CD14-positive monocyte (primary cell): ENCODE measurements at regions not wholly inside any gene's neighbourhood (a gene's known extent, or its start where the extent isn't known, plus 50 kb on each side); places are given as distances from the start of the nearest gene placed in this dataset.

Experiments used
- DNase-seq, 3 donors: peaks; one replicate each; pipeline ENCODE4 v3.0.0-alpha.2; 2011 to 2022
- H2AFZ ChIP-seq: 2 replicates; pipeline ENCODE4 v1.6.0; 2012; ENCODE audit warnings: mild to moderate bottlenecking, low read depth, low read length, inconsistent platforms; ENCODE audit not compliant: insufficient read depth, poor library complexity, severe bottlenecking
- H3K27ac ChIP-seq, 2 donors: 1 replicate in 1 of 2; 2 replicates in 1 of 2; pipeline ENCODE4 v1.5.1; 2012 to 2013; ENCODE audit warnings: low read length in 2 of 2, control low read depth in 1 of 2, inconsistent platforms in 1 of 2, low read depth in 1 of 2, mild to moderate bottlenecking in 1 of 2
- H3K27me3 ChIP-seq, 2 donors: one replicate each; pipeline versions ENCODE4 v1.6.0 to v1.6.1; 2011 to 2013; ENCODE audit warnings: low read length in 2 of 2; ENCODE audit not compliant: control insufficient read depth in 2 of 2, insufficient read depth in 2 of 2
- H3K36me3 ChIP-seq, 2 donors: replicated peaks in 1 of 2; 1 replicate in 1 of 2; 2 replicates in 1 of 2; pipeline versions ENCODE4 v1.5.1 to v1.6.1; 2012 to 2013; ENCODE audit warnings: low read length in 2 of 2, control low read depth in 1 of 2, inconsistent platforms in 1 of 2, mild to moderate bottlenecking in 1 of 2; ENCODE audit not compliant: insufficient read depth in 2 of 2, control insufficient read depth in 1 of 2
- H3K4me1 ChIP-seq, 2 donors: 1 replicate in 1 of 2; 2 replicates in 1 of 2; pipeline versions ENCODE4 v1.5.1 to v1.6.1; 2012 to 2013; ENCODE audit warnings: low read length in 2 of 2, control low read depth in 1 of 2, inconsistent platforms in 1 of 2, mild to moderate bottlenecking in 1 of 2, moderate library complexity in 1 of 2; ENCODE audit not compliant: insufficient read depth in 2 of 2, control insufficient read depth in 1 of 2
- H3K4me2 ChIP-seq: replicated peaks from 2 replicates; pipeline ENCODE3; 2012; ENCODE audit warnings: low read length, moderate library complexity, mild to moderate bottlenecking; ENCODE audit not compliant: poor library complexity, severe bottlenecking; ENCODE audit errors: extremely low read depth
- H3K4me3 ChIP-seq, 3 experiments: fragments of 200-600 bp in 1 of 3; sonication (generic) in 1 of 3; replicated peaks in 1 of 3; 1 replicate in 2 of 3; 2 replicates in 1 of 3; pipeline ENCODE4 v1.5.1; 2011 to 2013; ENCODE audit warnings: low read length in 3 of 3, mild to moderate bottlenecking in 3 of 3, control low read depth in 2 of 3, low read depth in 2 of 3, inconsistent platforms in 1 of 3, moderate library complexity in 1 of 3
- H3K79me2 ChIP-seq: 2 replicates; pipeline ENCODE4 v1.6.0; 2012; ENCODE audit warnings: mild to moderate bottlenecking, control low read depth, inconsistent platforms, low read length, moderate library complexity; ENCODE audit not compliant: insufficient read depth
- H3K9ac ChIP-seq: 2 replicates; pipeline ENCODE4 v1.6.0; 2017; ENCODE audit warnings: low read length, mild to moderate bottlenecking; ENCODE audit not compliant: insufficient read depth, poor library complexity, severe bottlenecking
- H3K9me3 ChIP-seq, 2 donors: replicated peaks in 1 of 2; 1 replicate in 1 of 2; 2 replicates in 1 of 2; pipeline versions ENCODE4 v1.5.1 to v1.6.1; 2012 to 2013; ENCODE audit warnings: low read length in 2 of 2, control low read depth in 1 of 2; ENCODE audit not compliant: control insufficient read depth in 1 of 2, insufficient read depth in 1 of 2
- H4K20me1 ChIP-seq: 2 replicates; pipeline ENCODE4 v1.6.0; 2012; ENCODE audit warnings: mild to moderate bottlenecking, low read length, control low read depth, moderate library complexity; ENCODE audit not compliant: insufficient read depth
- H3K27ac Mint-ChIP-seq, 7 donors: one replicate each; pipeline ENCODE4 v1.8.0; 2020; ENCODE audit warnings: mild to moderate bottlenecking in 7 of 7, mixed read lengths in 7 of 7, moderate library complexity in 6 of 7, inconsistent platforms in 2 of 7
- H3K27me3 Mint-ChIP-seq, 3 donors: one replicate each; pipeline ENCODE4 v1.8.0; 2021 to 2022; ENCODE audit warnings: low read depth in 3 of 3, mild to moderate bottlenecking in 3 of 3, mixed read lengths in 3 of 3, moderate library complexity in 3 of 3, inconsistent platforms in 1 of 3
- H3K36me3 Mint-ChIP-seq, 2 donors: one replicate each; pipeline ENCODE4 v1.8.0; 2020; ENCODE audit warnings: mixed read lengths in 2 of 2, inconsistent platforms in 1 of 2, mild to moderate bottlenecking in 1 of 2
- H3K4me1 Mint-ChIP-seq: one replicate; pipeline ENCODE4 v1.8.0; 2020; ENCODE audit warnings: mild to moderate bottlenecking, mixed read lengths
- H3K4me3 Mint-ChIP-seq, 2 donors: one replicate each; pipeline ENCODE4 v1.8.0; 2020; ENCODE audit warnings: mild to moderate bottlenecking in 2 of 2, mixed read lengths in 2 of 2, moderate library complexity in 1 of 2
- H3K9me3 Mint-ChIP-seq, 7 donors: one replicate each; pipeline ENCODE4 v1.8.0; 2020 to 2022; ENCODE audit warnings: mixed read lengths in 7 of 7, mild to moderate bottlenecking in 6 of 7, moderate library complexity in 6 of 7, inconsistent platforms in 2 of 7
- WGBS: methylation state at CpG from one replicate; pipeline ENCODE4 v1.1.5; 2013; ENCODE audit warnings: missing lambda C conversion rate; ENCODE audit not compliant: insufficient coverage; 5-methylcytosine and 5-hydroxymethylcytosine counted together
- intact Hi-C, 2 donors: fragments of 100-400 bp; cut with micrococcal nuclease; formaldehyde crosslinking; loops; one replicate each; pipeline versions ENCODE4 v1.15.0 to v1.15.1; 2023
- TF ChIP-seq, protein P1 (sequence below): fragments of 200-600 bp; IDR thresholded peaks from one replicate; pipeline ENCODE4 v1.8.0; 2022; ENCODE audit warnings: antibody characterized with exemption, mild to moderate bottlenecking

DNA sequence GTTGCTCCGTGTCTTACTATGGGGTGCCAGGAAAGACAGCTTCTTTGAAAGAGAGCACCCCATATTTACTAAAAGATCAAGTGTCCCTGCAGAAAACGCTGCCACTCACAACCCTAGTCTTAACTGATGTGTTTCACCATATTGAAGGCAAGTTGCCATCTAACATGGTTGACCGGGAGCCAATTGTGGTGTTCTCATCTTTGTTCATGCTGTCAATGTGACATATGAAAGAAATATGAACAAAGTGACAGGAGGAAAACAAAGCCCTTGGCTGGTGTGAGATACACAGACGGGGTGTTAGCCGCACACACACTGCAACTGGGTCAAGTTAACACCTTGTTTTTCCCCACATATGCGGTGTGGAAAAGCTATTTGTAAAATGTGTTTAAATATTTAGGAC is 122.3 kb upstream of the NEBL start:
- TF ChIP-seq, protein P1, sequence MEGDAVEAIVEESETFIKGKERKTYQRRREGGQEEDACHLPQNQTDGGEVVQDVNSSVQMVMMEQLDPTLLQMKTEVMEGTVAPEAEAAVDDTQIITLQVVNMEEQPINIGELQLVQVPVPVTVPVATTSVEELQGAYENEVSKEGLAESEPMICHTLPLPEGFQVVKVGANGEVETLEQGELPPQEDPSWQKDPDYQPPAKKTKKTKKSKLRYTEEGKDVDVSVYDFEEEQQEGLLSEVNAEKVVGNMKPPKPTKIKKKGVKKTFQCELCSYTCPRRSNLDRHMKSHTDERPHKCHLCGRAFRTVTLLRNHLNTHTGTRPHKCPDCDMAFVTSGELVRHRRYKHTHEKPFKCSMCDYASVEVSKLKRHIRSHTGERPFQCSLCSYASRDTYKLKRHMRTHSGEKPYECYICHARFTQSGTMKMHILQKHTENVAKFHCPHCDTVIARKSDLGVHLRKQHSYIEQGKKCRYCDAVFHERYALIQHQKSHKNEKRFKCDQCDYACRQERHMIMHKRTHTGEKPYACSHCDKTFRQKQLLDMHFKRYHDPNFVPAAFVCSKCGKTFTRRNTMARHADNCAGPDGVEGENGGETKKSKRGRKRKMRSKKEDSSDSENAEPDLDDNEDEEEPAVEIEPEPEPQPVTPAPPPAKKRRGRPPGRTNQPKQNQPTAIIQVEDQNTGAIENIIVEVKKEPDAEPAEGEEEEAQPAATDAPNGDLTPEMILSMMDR, result no peak
- Histone ChIP-seq H3K36me3 (no peaks in the 10 kb centered on the region), H3K27ac (no peak overlapping the region), H3K79me2 (no peaks in the 10 kb centered on the region), H3K4me2 (no peak overlapping the region), H3K27me3 (no peaks in the 10 kb centered on the region), H2AFZ (no peak overlapping the region), H3K4me3 (no peak overlapping the region), H3K4me1 (peaks cover 0 to 5% of the 10 kb centered on the region in 2 donors), H4K20me1 (no peaks in the 10 kb centered on the region), H3K9ac (no peak overlapping the region), H3K9me3 (peaks cover 0 to 3% of the 10 kb centered on the region in 2 donors)
- intact Hi-C loops, result no loop called here
- Mint-ChIP-seq H3K27ac (no peak overlapping the region), H3K4me3 (no peak overlapping the region), H3K36me3 (peaks cover 0 to 7% of the 10 kb centered on the region in 2 donors), H3K9me3 (peaks cover 0 to 6% (median 0%) of the 10 kb centered on the region in 7 donors), H3K27me3 (peaks cover 0 to 4% (median 2%) of the 10 kb centered on the region in 3 donors), H3K4me1 (peaks cover 7% of the 10 kb centered on the region)
- no peak for DNase-seq
- 100% methylated on average over 1 of the region's 6 CpGs for WGBS

DNA sequence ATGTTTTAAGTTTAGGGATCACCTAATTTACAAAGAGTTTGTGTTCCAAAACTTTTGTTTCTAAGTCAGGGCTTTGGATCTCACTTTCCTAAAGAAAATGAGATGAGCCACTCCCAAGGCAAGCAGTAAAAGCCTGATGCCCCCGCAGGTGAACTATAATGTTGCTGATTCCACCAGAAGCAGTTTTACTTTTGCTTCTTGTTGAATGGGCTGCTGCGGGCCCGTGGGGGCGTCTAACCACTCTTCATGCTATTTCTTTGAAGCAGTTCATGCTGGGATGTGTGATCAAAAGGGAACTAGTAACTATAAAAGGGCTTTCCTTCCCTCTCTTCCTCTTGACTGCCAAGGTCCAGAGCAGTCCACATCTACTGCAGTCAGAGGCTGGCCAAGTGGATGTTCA is 118.7 kb upstream of the NEBL start:
- Histone ChIP-seq H3K4me1 (no peaks in the 10 kb centered on the region), H3K27ac (no peak overlapping the region), H3K9ac (no peak overlapping the region), H3K4me2 (no peak overlapping the region), H4K20me1 (no peaks in the 10 kb centered on the region), H3K4me3 (no peak overlapping the region), H3K36me3 (no peaks in the 10 kb centered on the region), H3K79me2 (no peaks in the 10 kb centered on the region), H3K9me3 (peaks cover 0 to 3% of the 10 kb centered on the region in 2 donors), H2AFZ (no peak overlapping the region), H3K27me3 (no peaks in the 10 kb centered on the region)
- WGBS, result no CpG with 5 or more reads among the region's 4 CpGs
- Mint-ChIP-seq H3K36me3 (peaks cover 0 to 7% of the 10 kb centered on the region in 2 donors), H3K27me3 (peaks cover 0 to 4% (median 2%) of the 10 kb centered on the region in 3 donors), H3K9me3 (peaks cover 3 to 11% (median 4%) of the 10 kb centered on the region in 7 donors), H3K4me3 (no peak overlapping the region), H3K27ac (no peak overlapping the region), H3K4me1 (no peaks in the 10 kb centered on the region)
- DNase-seq, result no peak
- intact Hi-C loops, result no loop called here
- TF ChIP-seq, protein P1, result no peak
